HepG2 (cell line): ENCODE measurements at regions not wholly inside any gene's neighbourhood (a gene's known extent, or its start where the extent isn't known, plus 50 kb on each side); places are given as distances from the start of the nearest gene placed in this dataset.

Source experiments
- ATAC-seq: fragments of 200-7000 bp; cut with Tn5 transposase; 3 replicates; pipeline ENCODE4 v1.9.1; 2020; ENCODE audit warnings: mild to moderate bottlenecking, moderate library complexity
- BruUV-seq: library from RNA; stranded (reverse); fragments of 400-500 nt; replicated peaks from 2 replicates; lab custom pipeline; 2021; lab: Mats Ljungman, UMichigan
- CTCF ChIA-PET: fragments of 300-600 bp; formaldehyde crosslinking; extraction: SDS; loops from one replicate; lab custom pipeline; 2021; ENCODE audit warnings: low total read pairs, inconsistent platforms, low intra/inter-chr PET ratio; lab: Yijun Ruan, JAX
- POLR2A ChIA-PET: fragments of 350-600 bp; sonication (Branson Sonifier 250); formaldehyde crosslinking; loops from one replicate; lab custom pipeline; 2020; ENCODE audit warnings: antibody characterized with exemption, inconsistent platforms; lab: Yijun Ruan, JAX
- DNase-seq: peaks from one replicate; pipeline ENCODE4 v3.0.0-alpha.2; 2015; ENCODE audit warnings: low spot score
- FAIRE-seq: peaks from 3 replicates; lab custom pipeline; 2011; peaks lifted over from hg19 to GRCh38; lab: Jason Lieb, UNC
- H2AFZ ChIP-seq: one replicate; pipeline ENCODE4 v1.6.1; 2011; ENCODE audit warnings: low read length, inconsistent platforms
- H3K27ac ChIP-seq: fragments of 300-600 bp; 3 replicates; pipeline ENCODE4 v1.8.0; 2011; ENCODE audit warnings: mixed run types, mild to moderate bottlenecking, mixed read lengths, low read length, inconsistent platforms; ENCODE audit not compliant: insufficient read depth; ENCODE audit errors: extremely low read length
- H3K27me3 ChIP-seq, 2 experiments: fragments of 200-600 bp in 1 of 2; 2 replicates in 1 of 2; 3 replicates in 1 of 2; pipeline versions ENCODE4 v1.6.0 to v1.8.0; 2011; ENCODE audit warnings: low read length in 2 of 2, mild to moderate bottlenecking in 2 of 2, moderate library complexity in 2 of 2, inconsistent platforms in 1 of 2; ENCODE audit not compliant: insufficient read depth in 2 of 2, control insufficient read depth in 1 of 2
- H3K36me3 ChIP-seq, 2 experiments: fragments of 200-600 bp in 1 of 2; replicated peaks in 1 of 2; 2 replicates in 1 of 2; 3 replicates in 1 of 2; pipeline versions ENCODE4 v1.5.1 to v1.8.0; 2011; ENCODE audit warnings: low read length in 2 of 2, inconsistent platforms in 1 of 2; ENCODE audit not compliant: insufficient read depth in 2 of 2, control insufficient read depth in 1 of 2
- H3K4me1 ChIP-seq: 2 replicates; pipeline ENCODE4 v1.5.1; 2012; ENCODE audit warnings: low read length, inconsistent platforms; ENCODE audit not compliant: insufficient read depth
- H3K4me2 ChIP-seq: 2 replicates; pipeline ENCODE4 v1.6.0; 2011; ENCODE audit warnings: low read depth, low read length, inconsistent platforms
- H3K4me3 ChIP-seq, 3 experiments: fragments of 200-600 bp in 1 of 3; sonication (generic), shearing (Covaris generic) in 1 of 3; replicated peaks in 1 of 3; 2 replicates each; pipeline ENCODE4 v1.5.1; 2011 to 2016; ENCODE audit warnings: low read length in 3 of 3, inconsistent platforms in 2 of 3, low read depth in 2 of 3, mild to moderate bottlenecking in 2 of 3, control low read depth in 1 of 3, mixed read lengths in 1 of 3; ENCODE audit not compliant: insufficient read depth in 1 of 3
- H3K79me2 ChIP-seq: one replicate; pipeline ENCODE4 v1.6.1; 2011; ENCODE audit warnings: low read length, inconsistent platforms; ENCODE audit not compliant: insufficient read depth
- H3K9ac ChIP-seq: 2 replicates; pipeline ENCODE4 v1.6.0; 2011; ENCODE audit warnings: mild to moderate bottlenecking, low read depth, low read length, inconsistent platforms; ENCODE audit not compliant: insufficient read depth
- H3K9me3 ChIP-seq: 2 replicates; pipeline ENCODE4 v1.5.1; 2012; ENCODE audit warnings: mild to moderate bottlenecking, low read length
- H4K20me1 ChIP-seq: 2 replicates; pipeline ENCODE4 v1.6.0; 2011; ENCODE audit warnings: inconsistent platforms, mild to moderate bottlenecking, low read length, moderate library complexity; ENCODE audit not compliant: insufficient read depth
- DNMT3B ChIP-seq: conservative IDR thresholded peaks from 2 replicates; pipeline ENCODE4 v1.6.1; 2016; ENCODE audit warnings: missing biosample characterization, control low read depth
- ESRRA ChIP-seq: sonication (generic); formaldehyde crosslinking; IDR thresholded peaks from 2 replicates; pipeline ENCODE4 v1.5.1; 2020; ENCODE audit warnings: mild to moderate bottlenecking, low read depth, missing genetic modification reagents
- HNRNPLL ChIP-seq: fragments of 200-400 bp; formaldehyde crosslinking; IDR thresholded peaks from 2 replicates; pipeline ENCODE4 v1.6.1; 2017; ENCODE audit warnings: mild to moderate bottlenecking, low read depth, low read length; ENCODE audit not compliant: poor library complexity, severe bottlenecking
- IRF2 ChIP-seq: IDR thresholded peaks from 2 replicates; pipeline ENCODE4 v1.6.1; 2018; ENCODE audit warnings: missing genetic modification reagents, missing compliant biosample characterization
- NKX3-1 ChIP-seq: sonication (generic); formaldehyde crosslinking; IDR thresholded peaks from 2 replicates; pipeline ENCODE4 v1.5.0; 2020; ENCODE audit warnings: missing genetic modification reagents
- PCBP2 ChIP-seq: fragments of 200-400 bp; formaldehyde crosslinking; optimal IDR thresholded peaks from 2 replicates; pipeline ENCODE3; 2018; ENCODE audit warnings: low read length, low read depth; ENCODE audit not compliant: poor library complexity, severe bottlenecking
- PHB2 ChIP-seq: fragments of 450-650 bp; IDR thresholded peaks from 2 replicates; pipeline ENCODE4 v1.6.1; 2018; ENCODE audit not compliant: partially characterized antibody
- SUZ12 ChIP-seq: fragments of 150-350 bp; IDR thresholded peaks from 2 replicates; pipeline ENCODE4 v1.6.1; 2014; ENCODE audit warnings: low read depth, low read length
- ZBTB34 ChIP-seq: sonication (generic); formaldehyde crosslinking; IDR thresholded peaks from 2 replicates; pipeline ENCODE4 v1.8.0; 2022; ENCODE audit warnings: mild to moderate bottlenecking, missing genetic modification reagents
- ZFP82 ChIP-seq: sonication (generic); formaldehyde crosslinking; IDR thresholded peaks from 2 replicates; pipeline ENCODE4 v1.5.1; 2020; ENCODE audit warnings: mild to moderate bottlenecking, missing genetic modification reagents, borderline replicate concordance
- ZNF331 ChIP-seq: sonication (generic); formaldehyde crosslinking; IDR thresholded peaks from 2 replicates; pipeline ENCODE4 v1.4.0; 2020; ENCODE audit warnings: missing genetic modification reagents
- ZNF609 ChIP-seq: sonication (generic); formaldehyde crosslinking; IDR thresholded peaks from 2 replicates; pipeline ENCODE4 v1.4.0; 2020; ENCODE audit warnings: mild to moderate bottlenecking, missing genetic modification reagents, borderline replicate concordance
- WGBS: methylation state at CpG from one replicate; pipeline ENCODE4 v1.1.6; 2017; ENCODE audit warnings: low lambda C conversion rate; 5-methylcytosine and 5-hydroxymethylcytosine counted together
- in situ Hi-C: cut with HindIII; loops from 2 replicates; pipeline ENCODE4 v1.10.0; 2017; ENCODE audit warnings: low pct_unique_long_range_greater_than_20kb; ENCODE audit not compliant: extremely low pct_ligation_motif_present
- intact Hi-C: fragments of 100-400 bp; cut with micrococcal nuclease; formaldehyde crosslinking; loops from one replicate; pipeline ENCODE4 v1.10.0; 2022; ENCODE audit not compliant: unreplicated experiment

GRCh38 chr18:25490316-25490715 is 138.3 kb upstream of the ZNF521 start:
- no peaks in the 10 kb centered on the region for H3K79me2 ChIP-seq
- CTCF ChIA-PET = no interaction called here
- intact Hi-C loops = no loop called here
- WGBS = 31% methylated on average over 4 of the region's 4 CpGs
- H3K9me3 ChIP-seq = no peaks in the 10 kb centered on the region
- ATAC-seq (no peak), DNase-seq (no peak)
- no peaks in the 10 kb centered on the region for H3K36me3 ChIP-seq
- H4K20me1 ChIP-seq = no peaks in the 10 kb centered on the region
- H3K4me2 ChIP-seq = no peak overlapping the region
- TF ChIP-seq ZFP82 (CRISPR knock-in tag) = no peak
- no peak for TF ChIP-seq DNMT3B (CRISPR knock-in tag)
- TF ChIP-seq ESRRA (CRISPR knock-in tag) = no peak
- no peak for TF ChIP-seq PHB2
- no peak for TF ChIP-seq HNRNPLL
- no peak for TF ChIP-seq SUZ12
- no peak for TF ChIP-seq ZNF609 (CRISPR knock-in tag)
- TF ChIP-seq PCBP2 = no peak
- no peak for TF ChIP-seq ZNF331
- TF ChIP-seq IRF2 (CRISPR knock-in tag) = no peak
- TF ChIP-seq ZBTB34 (CRISPR knock-in tag) = no peak
- no peak for TF ChIP-seq NKX3-1 (CRISPR knock-in tag)
- TF ChIP-seq, all 625 proteins: peak for 0
- Histone ChIP-seq H3K4me1 (no peaks in the 10 kb centered on the region), H3K27me3 (0 out of 5 replicates have a peak, but pooled peaks cover 0 to 3% of the 10 kb centered on the region in 2 experiments), H2AFZ (no peak overlapping the region), H3K27ac (no peak overlapping the region), H3K9ac (no peak overlapping the region), H3K4me3 (no peak overlapping the region)
- no peak for FAIRE-seq
- no TSS peak for BruUV-seq
- POLR2A ChIA-PET = no interaction called here
- in situ Hi-C loops = no loop called here
